ENCODE measurements at regions not wholly inside any gene's neighbourhood (a gene's known extent, or its start where the extent isn't known, plus 50 kb on each side); places are given as distances from the start of the nearest gene placed in this dataset.

DNA sequence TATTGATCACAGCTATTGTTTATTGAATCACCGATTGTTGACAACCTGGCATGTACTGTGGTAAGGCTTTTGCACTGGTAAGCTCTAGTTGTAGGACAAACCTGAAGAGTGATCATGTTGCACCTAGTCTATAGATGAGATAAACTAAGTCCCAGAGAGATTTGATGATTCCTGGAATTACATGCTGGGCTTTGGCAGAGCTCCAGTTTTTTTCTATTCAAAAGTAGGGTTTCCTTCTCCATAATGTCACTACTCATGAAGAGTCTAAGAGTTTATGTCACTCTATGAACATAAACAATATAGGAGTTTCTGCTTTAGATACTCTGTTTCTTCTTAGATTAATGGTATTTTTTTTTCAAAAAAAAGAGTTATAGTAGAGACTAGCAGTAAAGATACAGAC, 72.0 kb downstream of the BMP4 start:
- TF ChIP-seq, protein P1, sequence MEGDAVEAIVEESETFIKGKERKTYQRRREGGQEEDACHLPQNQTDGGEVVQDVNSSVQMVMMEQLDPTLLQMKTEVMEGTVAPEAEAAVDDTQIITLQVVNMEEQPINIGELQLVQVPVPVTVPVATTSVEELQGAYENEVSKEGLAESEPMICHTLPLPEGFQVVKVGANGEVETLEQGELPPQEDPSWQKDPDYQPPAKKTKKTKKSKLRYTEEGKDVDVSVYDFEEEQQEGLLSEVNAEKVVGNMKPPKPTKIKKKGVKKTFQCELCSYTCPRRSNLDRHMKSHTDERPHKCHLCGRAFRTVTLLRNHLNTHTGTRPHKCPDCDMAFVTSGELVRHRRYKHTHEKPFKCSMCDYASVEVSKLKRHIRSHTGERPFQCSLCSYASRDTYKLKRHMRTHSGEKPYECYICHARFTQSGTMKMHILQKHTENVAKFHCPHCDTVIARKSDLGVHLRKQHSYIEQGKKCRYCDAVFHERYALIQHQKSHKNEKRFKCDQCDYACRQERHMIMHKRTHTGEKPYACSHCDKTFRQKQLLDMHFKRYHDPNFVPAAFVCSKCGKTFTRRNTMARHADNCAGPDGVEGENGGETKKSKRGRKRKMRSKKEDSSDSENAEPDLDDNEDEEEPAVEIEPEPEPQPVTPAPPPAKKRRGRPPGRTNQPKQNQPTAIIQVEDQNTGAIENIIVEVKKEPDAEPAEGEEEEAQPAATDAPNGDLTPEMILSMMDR (conservative IDR thresholded peaks at IDR 0.05) = no peak
- TF ChIP-seq EZH2 (IDR thresholded peaks at IDR 0.05; ENCODE audit: low read depth) = no peak
